ENCODE measurements at regions not wholly inside any gene's neighbourhood (a gene's known extent, or its start where the extent isn't known, plus 50 kb on each side); places are given as distances from the start of the nearest gene placed in this dataset.

DNA sequence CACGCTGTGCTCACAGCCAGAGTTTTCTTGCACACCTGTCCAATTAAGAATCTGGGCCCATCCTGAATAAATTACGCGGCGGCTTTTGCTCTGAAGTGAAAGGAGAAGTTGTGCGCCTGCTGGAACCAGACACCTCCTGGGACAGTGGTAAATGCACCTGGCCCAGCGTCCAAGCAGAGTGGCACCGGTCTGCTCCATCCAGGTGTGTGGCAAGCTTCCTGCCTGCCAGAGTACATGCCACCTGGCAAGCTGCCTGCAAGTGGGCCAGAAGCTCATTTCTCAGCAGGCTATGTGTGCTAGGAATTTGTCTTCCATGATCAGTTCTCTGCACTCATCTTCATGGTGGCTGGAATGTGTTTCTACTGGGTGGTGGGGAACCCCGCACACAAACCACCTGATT lies 660.6 kb downstream of the ETS1 start:
- TF ChIP-seq, protein P1, sequence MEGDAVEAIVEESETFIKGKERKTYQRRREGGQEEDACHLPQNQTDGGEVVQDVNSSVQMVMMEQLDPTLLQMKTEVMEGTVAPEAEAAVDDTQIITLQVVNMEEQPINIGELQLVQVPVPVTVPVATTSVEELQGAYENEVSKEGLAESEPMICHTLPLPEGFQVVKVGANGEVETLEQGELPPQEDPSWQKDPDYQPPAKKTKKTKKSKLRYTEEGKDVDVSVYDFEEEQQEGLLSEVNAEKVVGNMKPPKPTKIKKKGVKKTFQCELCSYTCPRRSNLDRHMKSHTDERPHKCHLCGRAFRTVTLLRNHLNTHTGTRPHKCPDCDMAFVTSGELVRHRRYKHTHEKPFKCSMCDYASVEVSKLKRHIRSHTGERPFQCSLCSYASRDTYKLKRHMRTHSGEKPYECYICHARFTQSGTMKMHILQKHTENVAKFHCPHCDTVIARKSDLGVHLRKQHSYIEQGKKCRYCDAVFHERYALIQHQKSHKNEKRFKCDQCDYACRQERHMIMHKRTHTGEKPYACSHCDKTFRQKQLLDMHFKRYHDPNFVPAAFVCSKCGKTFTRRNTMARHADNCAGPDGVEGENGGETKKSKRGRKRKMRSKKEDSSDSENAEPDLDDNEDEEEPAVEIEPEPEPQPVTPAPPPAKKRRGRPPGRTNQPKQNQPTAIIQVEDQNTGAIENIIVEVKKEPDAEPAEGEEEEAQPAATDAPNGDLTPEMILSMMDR (conservative IDR thresholded peaks at IDR 0.05; ENCODE audit: low read length): no peak
- TF ChIP-seq EZH2phosphoT487 (IDR thresholded peaks at IDR 0.05; ENCODE audit: borderline replicate concordance, low read depth, low read length): no peak
